ENCODE measurements at regions not wholly inside any gene's neighbourhood (a gene's known extent, or its start where the extent isn't known, plus 50 kb on each side); places are given as distances from the start of the nearest gene placed in this dataset.
"Not testable (repeated sequence)": the region's sequence is repeated elsewhere in the genome, so short reads cannot be mapped to it uniquely, and the experiment has no call there.

GRCh38 chr15:69568173-69569009 is 115.8 kb downstream of the RPLP1 start:
- H3K4me3 ChIP-seq (ENCODE audit: low read depth, low read length): no peak overlapping the region
- no peak for TF ChIP-seq CTCF (conservative IDR thresholded peaks at IDR 0.05; ENCODE audit: low read depth, low read length)
- DNase-seq (ENCODE audit: low read depth): no peak

- DNase-seq (ENCODE audit: low read depth): no peak
- no peak overlapping the region for H3K4me3 ChIP-seq (ENCODE audit: low read depth, low read length)
- TF ChIP-seq CTCF (conservative IDR thresholded peaks at IDR 0.05; ENCODE audit: low read depth, low read length): no peak
Measured at GRCh38 chr15:69570454-69570853, 117.8 kb downstream of the RPLP1 start.

GRCh38 chr15:69570997-69571396 is 118.4 kb downstream of the RPLP1 start:
- no peak for DNase-seq (ENCODE audit: low read depth)
- no peak overlapping the region for H3K4me3 ChIP-seq (ENCODE audit: low read depth, low read length)
- TF ChIP-seq CTCF (conservative IDR thresholded peaks at IDR 0.05; ENCODE audit: low read depth, low read length): no peak

GRCh38 chr15:69573278-69573677 is 120.7 kb downstream of the RPLP1 start:
- DNase-seq (ENCODE audit: low read depth); H3K4me3 ChIP-seq (ENCODE audit: low read depth, low read length): not testable (repeated sequence)

GRCh38 chr15:69573815-69574475 is 121.3 kb downstream of the RPLP1 start:
- TF ChIP-seq CTCF (conservative IDR thresholded peaks at IDR 0.05; ENCODE audit: low read depth, low read length): no peak
- no peak overlapping the region for H3K4me3 ChIP-seq (ENCODE audit: low read depth, low read length)
- peak; percentile 60 for DNase-seq (ENCODE audit: low read depth)

- DNase-seq (ENCODE audit: low read depth): no peak
- no peak for TF ChIP-seq CTCF (conservative IDR thresholded peaks at IDR 0.05; ENCODE audit: low read depth, low read length)
- no peak overlapping the region for H3K4me3 ChIP-seq (ENCODE audit: low read depth, low read length)
Measured at GRCh38 chr15:69574506-69574905, 121.9 kb downstream of the RPLP1 start.

GRCh38 chr15:69575387-69575786 is 122.8 kb downstream of the RPLP1 start:
- no peak overlapping the region for H3K4me3 ChIP-seq (ENCODE audit: low read depth, low read length)
- no peak for TF ChIP-seq CTCF (conservative IDR thresholded peaks at IDR 0.05; ENCODE audit: low read depth, low read length)
- no peak for DNase-seq (ENCODE audit: low read depth)

All from epithelial cell of proximal tubule (primary cell).